ENCODE measurements at regions not wholly inside any gene's neighbourhood (a gene's known extent, or its start where the extent isn't known, plus 50 kb on each side); places are given as distances from the start of the nearest gene placed in this dataset.

DNA sequence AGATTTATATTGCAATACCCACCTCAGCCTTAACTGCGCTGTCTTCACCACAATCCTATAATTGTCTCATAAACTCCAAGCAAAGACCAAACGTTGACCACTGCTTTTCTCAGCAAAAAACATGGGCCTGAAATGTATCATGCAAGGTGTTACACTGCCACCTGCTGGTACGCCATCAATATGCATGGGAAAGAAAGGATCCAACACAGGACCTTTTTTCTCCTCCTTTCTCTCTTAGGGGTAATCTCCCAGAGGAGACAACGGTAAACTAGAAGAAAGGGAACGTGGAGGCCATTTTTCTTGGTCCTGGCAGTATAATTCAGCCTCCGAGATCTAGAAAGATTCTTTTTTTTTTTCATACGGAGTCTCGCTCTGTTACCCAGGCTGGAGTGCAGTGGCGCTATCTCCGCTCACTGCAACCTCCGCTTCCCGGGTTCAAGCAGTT, 79.1 kb upstream of the MPP7 start:
- H3K4me3 ChIP-seq (ENCODE audit: low read depth, low read length): no peak overlapping the region
- no peak overlapping the region for H3K27ac ChIP-seq (ENCODE audit: extremely low read depth, low read depth, low read length)
- ChIA-PET POLR2A (interaction anchor here (1.0 kb wide), 1 partner anchor 79 kb away, joined by 5 read pairs; the partner anchor contains the start of gene MPP7), CTCF (interaction anchor here (0.6 to 6.2 kb wide), 45 partner anchors 9 to 1615 kb away, joined by 3 to 101 read pairs (median 4); partner anchors contain the start of gene MPP7)
- peaks cover 6% of the 10 kb centered on the region; the same call in 1 of the 2 replicates for H3K4me1 ChIP-seq (ENCODE audit: control insufficient read depth, insufficient read depth, low read length)
- H3K9me3 ChIP-seq (ENCODE audit: control insufficient read depth, insufficient read depth, low read depth, low read length): no peaks in the 10 kb centered on the region
- H3K36me3 ChIP-seq (ENCODE audit: control insufficient read depth in 2 of 2, insufficient read depth in 1 of 2, low read length in 2 of 2): no peaks in the 10 kb centered on the region
- no peak for TF ChIP-seq ZEB2 (tag by site-specific recombination; IDR thresholded peaks at IDR 0.05)
- no peak for TF ChIP-seq ZNF549 (tag by site-specific recombination; IDR thresholded peaks at IDR 0.05)
- no peak for TF ChIP-seq MZF1 (tag by site-specific recombination; IDR thresholded peaks at IDR 0.05; ENCODE audit: borderline replicate concordance)
- no peak for TF ChIP-seq ZFP37 (tag by site-specific recombination; IDR thresholded peaks at IDR 0.05)
- TF ChIP-seq ZNF792 (tag by site-specific recombination; IDR thresholded peaks at IDR 0.05): no peak
- no peak for TF ChIP-seq SCRT1 (tag by site-specific recombination; IDR thresholded peaks at IDR 0.05; ENCODE audit: borderline replicate concordance)
- no peak for TF ChIP-seq ZNF510 (tag by site-specific recombination; IDR thresholded peaks at IDR 0.05; ENCODE audit: insufficient replicate concordance)
- TF ChIP-seq, protein P1, sequence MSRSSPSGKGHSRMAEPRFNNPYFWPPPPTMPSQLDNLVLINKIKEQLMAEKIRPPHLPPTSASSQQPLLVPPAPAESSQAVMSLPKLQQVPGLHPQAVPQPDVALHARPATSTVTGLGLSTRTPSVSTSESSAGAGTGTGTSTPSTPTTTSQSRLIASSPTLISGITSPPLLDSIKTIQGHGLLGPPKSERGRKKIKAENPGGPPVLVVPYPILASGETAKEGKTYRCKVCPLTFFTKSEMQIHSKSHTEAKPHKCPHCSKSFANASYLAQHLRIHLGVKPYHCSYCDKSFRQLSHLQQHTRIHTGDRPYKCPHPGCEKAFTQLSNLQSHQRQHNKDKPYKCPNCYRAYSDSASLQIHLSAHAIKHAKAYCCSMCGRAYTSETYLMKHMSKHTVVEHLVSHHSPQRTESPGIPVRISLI (tag by site-specific recombination; IDR thresholded peaks at IDR 0.05): peak; percentile 89
- TF ChIP-seq ZSCAN23 (tag by site-specific recombination; IDR thresholded peaks at IDR 0.05): no peak
- TF ChIP-seq ZNF433 (tag by site-specific recombination; IDR thresholded peaks at IDR 0.05; ENCODE audit: low read depth): no peak
- peak; percentile 81; the same call in 1 of the 2 replicates for TF ChIP-seq ZNF2 (tag by site-specific recombination; IDR thresholded peaks at IDR 0.05)
- TF ChIP-seq, protein P2, sequence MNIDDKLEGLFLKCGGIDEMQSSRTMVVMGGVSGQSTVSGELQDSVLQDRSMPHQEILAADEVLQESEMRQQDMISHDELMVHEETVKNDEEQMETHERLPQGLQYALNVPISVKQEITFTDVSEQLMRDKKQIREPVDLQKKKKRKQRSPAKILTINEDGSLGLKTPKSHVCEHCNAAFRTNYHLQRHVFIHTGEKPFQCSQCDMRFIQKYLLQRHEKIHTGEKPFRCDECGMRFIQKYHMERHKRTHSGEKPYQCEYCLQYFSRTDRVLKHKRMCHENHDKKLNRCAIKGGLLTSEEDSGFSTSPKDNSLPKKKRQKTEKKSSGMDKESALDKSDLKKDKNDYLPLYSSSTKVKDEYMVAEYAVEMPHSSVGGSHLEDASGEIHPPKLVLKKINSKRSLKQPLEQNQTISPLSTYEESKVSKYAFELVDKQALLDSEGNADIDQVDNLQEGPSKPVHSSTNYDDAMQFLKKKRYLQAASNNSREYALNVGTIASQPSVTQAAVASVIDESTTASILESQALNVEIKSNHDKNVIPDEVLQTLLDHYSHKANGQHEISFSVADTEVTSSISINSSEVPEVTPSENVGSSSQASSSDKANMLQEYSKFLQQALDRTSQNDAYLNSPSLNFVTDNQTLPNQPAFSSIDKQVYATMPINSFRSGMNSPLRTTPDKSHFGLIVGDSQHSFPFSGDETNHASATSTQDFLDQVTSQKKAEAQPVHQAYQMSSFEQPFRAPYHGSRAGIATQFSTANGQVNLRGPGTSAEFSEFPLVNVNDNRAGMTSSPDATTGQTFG (tag by site-specific recombination; IDR thresholded peaks at IDR 0.05; ENCODE audit: borderline replicate concordance): no peak
- TF ChIP-seq ZNF707 (tag by site-specific recombination; IDR thresholded peaks at IDR 0.05): no peak
- TF ChIP-seq SP7 (tag by site-specific recombination; IDR thresholded peaks at IDR 0.05): peak; percentile 74; the same call in 1 of the 2 replicates
- TF ChIP-seq ZNF302 (tag by site-specific recombination; IDR thresholded peaks at IDR 0.05; ENCODE audit: low read depth): no peak
- no peak for TF ChIP-seq HOXD13 (CRISPR knock-in tag; IDR thresholded peaks at IDR 0.05; ENCODE audit: borderline replicate concordance)
- no peak for TF ChIP-seq ZNF335 (tag by site-specific recombination; conservative IDR thresholded peaks at IDR 0.05)
- TF ChIP-seq, protein P3, sequence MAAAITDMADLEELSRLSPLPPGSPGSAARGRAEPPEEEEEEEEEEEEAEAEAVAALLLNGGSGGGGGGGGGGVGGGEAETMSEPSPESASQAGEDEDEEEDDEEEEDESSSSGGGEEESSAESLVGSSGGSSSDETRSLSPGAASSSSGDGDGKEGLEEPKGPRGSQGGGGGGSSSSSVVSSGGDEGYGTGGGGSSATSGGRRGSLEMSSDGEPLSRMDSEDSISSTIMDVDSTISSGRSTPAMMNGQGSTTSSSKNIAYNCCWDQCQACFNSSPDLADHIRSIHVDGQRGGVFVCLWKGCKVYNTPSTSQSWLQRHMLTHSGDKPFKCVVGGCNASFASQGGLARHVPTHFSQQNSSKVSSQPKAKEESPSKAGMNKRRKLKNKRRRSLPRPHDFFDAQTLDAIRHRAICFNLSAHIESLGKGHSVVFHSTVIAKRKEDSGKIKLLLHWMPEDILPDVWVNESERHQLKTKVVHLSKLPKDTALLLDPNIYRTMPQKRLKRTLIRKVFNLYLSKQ (tag by site-specific recombination; IDR thresholded peaks at IDR 0.05; ENCODE audit: borderline replicate concordance): no peak
- TF ChIP-seq, protein P4, sequence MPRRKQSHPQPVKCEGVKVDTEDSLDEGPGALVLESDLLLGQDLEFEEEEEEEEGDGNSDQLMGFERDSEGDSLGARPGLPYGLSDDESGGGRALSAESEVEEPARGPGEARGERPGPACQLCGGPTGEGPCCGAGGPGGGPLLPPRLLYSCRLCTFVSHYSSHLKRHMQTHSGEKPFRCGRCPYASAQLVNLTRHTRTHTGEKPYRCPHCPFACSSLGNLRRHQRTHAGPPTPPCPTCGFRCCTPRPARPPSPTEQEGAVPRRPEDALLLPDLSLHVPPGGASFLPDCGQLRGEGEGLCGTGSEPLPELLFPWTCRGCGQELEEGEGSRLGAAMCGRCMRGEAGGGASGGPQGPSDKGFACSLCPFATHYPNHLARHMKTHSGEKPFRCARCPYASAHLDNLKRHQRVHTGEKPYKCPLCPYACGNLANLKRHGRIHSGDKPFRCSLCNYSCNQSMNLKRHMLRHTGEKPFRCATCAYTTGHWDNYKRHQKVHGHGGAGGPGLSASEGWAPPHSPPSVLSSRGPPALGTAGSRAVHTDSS (tag by site-specific recombination; IDR thresholded peaks at IDR 0.05): no peak
- no peak for TF ChIP-seq ZBTB21 (tag by site-specific recombination; IDR thresholded peaks at IDR 0.05)
- no peak for TF ChIP-seq ZNF585B (tag by site-specific recombination; IDR thresholded peaks at IDR 0.05)
- TF ChIP-seq ZNF561 (tag by site-specific recombination; IDR thresholded peaks at IDR 0.05; ENCODE audit: borderline replicate concordance): 0 out of 2 replicates have a peak, but pooled peaks have one; percentile 19
- TF ChIP-seq TCF7L2 (IDR thresholded peaks at IDR 0.05; ENCODE audit: borderline replicate concordance, low read depth, low read length): no peak
- peak; percentile 87 for TF ChIP-seq ZBTB48 (tag by site-specific recombination; IDR thresholded peaks at IDR 0.05)
- TF ChIP-seq ZIC2 (tag by site-specific recombination; IDR thresholded peaks at IDR 0.05): no peak
- peak; percentile 46; the same call in 1 of the 2 replicates for TF ChIP-seq ZNF10 (tag by site-specific recombination; IDR thresholded peaks at IDR 0.05)
- TF ChIP-seq, protein P5, sequence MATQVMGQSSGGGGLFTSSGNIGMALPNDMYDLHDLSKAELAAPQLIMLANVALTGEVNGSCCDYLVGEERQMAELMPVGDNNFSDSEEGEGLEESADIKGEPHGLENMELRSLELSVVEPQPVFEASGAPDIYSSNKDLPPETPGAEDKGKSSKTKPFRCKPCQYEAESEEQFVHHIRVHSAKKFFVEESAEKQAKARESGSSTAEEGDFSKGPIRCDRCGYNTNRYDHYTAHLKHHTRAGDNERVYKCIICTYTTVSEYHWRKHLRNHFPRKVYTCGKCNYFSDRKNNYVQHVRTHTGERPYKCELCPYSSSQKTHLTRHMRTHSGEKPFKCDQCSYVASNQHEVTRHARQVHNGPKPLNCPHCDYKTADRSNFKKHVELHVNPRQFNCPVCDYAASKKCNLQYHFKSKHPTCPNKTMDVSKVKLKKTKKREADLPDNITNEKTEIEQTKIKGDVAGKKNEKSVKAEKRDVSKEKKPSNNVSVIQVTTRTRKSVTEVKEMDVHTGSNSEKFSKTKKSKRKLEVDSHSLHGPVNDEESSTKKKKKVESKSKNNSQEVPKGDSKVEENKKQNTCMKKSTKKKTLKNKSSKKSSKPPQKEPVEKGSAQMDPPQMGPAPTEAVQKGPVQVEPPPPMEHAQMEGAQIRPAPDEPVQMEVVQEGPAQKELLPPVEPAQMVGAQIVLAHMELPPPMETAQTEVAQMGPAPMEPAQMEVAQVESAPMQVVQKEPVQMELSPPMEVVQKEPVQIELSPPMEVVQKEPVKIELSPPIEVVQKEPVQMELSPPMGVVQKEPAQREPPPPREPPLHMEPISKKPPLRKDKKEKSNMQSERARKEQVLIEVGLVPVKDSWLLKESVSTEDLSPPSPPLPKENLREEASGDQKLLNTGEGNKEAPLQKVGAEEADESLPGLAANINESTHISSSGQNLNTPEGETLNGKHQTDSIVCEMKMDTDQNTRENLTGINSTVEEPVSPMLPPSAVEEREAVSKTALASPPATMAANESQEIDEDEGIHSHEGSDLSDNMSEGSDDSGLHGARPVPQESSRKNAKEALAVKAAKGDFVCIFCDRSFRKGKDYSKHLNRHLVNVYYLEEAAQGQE (tag by site-specific recombination; IDR thresholded peaks at IDR 0.05): no peak

All from HEK293 (cell line).